Neutrophil (primary cell): ENCODE measurements at regions not wholly inside any gene's neighbourhood (a gene's known extent, or its start where the extent isn't known, plus 50 kb on each side); places are given as distances from the start of the nearest gene placed in this dataset.

ENCODE experiments used
- H3K27ac ChIP-seq: fragments of 200-600 bp; sonication (generic); 2 replicates; pipeline ENCODE4 v1.5.1; 2016; ENCODE audit warnings: mild to moderate bottlenecking, moderate library complexity
- H3K27me3 ChIP-seq: fragments of 200-600 bp; sonication (generic); 2 replicates; pipeline ENCODE4 v1.6.0; 2016; ENCODE audit warnings: mild to moderate bottlenecking
- H3K36me3 ChIP-seq: fragments of 200-600 bp; sonication (generic); 2 replicates; pipeline ENCODE4 v1.5.1; 2017
- H3K4me1 ChIP-seq, 2 experiments: fragments of 200-600 bp in 1 of 2; sonication (generic) in 1 of 2; 1 replicate in 1 of 2; 2 replicates in 1 of 2; pipeline versions ENCODE4 v1.5.1 to v1.6.1; 2013 to 2016; ENCODE audit warnings: low read depth in 1 of 2, low read length in 1 of 2, mild to moderate bottlenecking in 1 of 2, moderate library complexity in 1 of 2; ENCODE audit not compliant: control insufficient read depth in 1 of 2, insufficient read depth in 1 of 2
- H3K4me3 ChIP-seq, 2 experiments: fragments of 200-600 bp in 1 of 2; sonication (generic) in 1 of 2; 1 replicate in 1 of 2; 2 replicates in 1 of 2; pipeline ENCODE4 v1.5.1; 2013 to 2016; ENCODE audit warnings: low read depth in 1 of 2, low read length in 1 of 2, mild to moderate bottlenecking in 1 of 2, moderate library complexity in 1 of 2
- H3K9me3 ChIP-seq: fragments of 200-600 bp; sonication (generic); 2 replicates; pipeline ENCODE4 v1.5.1; 2016
- TF ChIP-seq, protein P1 (sequence below): fragments of 200-600 bp; sonication (generic); IDR thresholded peaks from 2 replicates; pipeline ENCODE4 v1.5.1; 2016; ENCODE audit warnings: antibody characterized with exemption

- TF ChIP-seq, protein P1, sequence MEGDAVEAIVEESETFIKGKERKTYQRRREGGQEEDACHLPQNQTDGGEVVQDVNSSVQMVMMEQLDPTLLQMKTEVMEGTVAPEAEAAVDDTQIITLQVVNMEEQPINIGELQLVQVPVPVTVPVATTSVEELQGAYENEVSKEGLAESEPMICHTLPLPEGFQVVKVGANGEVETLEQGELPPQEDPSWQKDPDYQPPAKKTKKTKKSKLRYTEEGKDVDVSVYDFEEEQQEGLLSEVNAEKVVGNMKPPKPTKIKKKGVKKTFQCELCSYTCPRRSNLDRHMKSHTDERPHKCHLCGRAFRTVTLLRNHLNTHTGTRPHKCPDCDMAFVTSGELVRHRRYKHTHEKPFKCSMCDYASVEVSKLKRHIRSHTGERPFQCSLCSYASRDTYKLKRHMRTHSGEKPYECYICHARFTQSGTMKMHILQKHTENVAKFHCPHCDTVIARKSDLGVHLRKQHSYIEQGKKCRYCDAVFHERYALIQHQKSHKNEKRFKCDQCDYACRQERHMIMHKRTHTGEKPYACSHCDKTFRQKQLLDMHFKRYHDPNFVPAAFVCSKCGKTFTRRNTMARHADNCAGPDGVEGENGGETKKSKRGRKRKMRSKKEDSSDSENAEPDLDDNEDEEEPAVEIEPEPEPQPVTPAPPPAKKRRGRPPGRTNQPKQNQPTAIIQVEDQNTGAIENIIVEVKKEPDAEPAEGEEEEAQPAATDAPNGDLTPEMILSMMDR = no peak
Observed at GRCh38 chr1:95504321-95504720, 270.3 kb downstream of the RWDD3 start.

DNA sequence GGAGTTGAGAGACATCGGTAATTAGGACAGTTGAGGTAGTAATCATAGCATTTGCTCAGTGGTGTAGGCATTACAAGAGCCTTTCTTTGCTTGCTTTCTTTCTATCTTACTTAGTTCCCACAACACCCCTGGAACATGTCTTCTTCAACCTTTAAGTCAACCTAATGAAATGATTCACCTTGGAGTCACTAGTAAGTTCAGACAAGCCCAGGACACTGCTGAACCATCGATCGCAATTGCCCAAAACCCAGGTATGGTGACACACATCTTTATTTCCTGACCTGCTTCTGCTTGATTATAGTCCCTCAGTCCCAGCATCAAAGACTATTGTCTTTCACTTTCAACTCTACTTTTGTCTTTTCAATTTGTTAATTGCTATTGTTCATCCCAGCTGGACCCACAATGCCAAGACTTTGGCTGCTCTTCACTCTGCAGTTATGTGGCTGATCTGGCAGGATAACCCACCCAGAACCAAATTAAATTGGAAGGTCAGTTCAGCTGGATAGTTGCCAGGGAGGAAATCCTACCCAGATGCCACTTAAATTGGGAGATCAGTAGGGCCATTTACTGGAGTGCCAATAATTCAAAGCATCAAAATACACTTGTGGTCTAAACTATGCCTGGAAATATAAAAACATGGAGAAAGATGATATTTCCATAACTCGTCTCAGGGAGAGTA, 272.9 kb downstream of the RWDD3 start:
- Histone ChIP-seq H3K4me3 (no peak overlapping the region), H3K27ac (no peak overlapping the region), H3K27me3 (no peaks in the 10 kb centered on the region), H3K36me3 (no peaks in the 10 kb centered on the region), H3K9me3 (no peaks in the 10 kb centered on the region), H3K4me1 (no peaks in the 10 kb centered on the region)
- TF ChIP-seq, protein P1 = no peak

More at GRCh38 chr1:95504321-95504720, 270.3 kb downstream of the RWDD3 start:
- Histone ChIP-seq H3K36me3 (no peaks in the 10 kb centered on the region), H3K27ac (no peak overlapping the region), H3K27me3 (no peaks in the 10 kb centered on the region), H3K4me3 (no peak overlapping the region), H3K9me3 (no peaks in the 10 kb centered on the region), H3K4me1 (no peaks in the 10 kb centered on the region)

- Histone ChIP-seq H3K4me3 (no peak overlapping the region), H3K4me1 (no peaks in the 10 kb centered on the region), H3K9me3 (no peaks in the 10 kb centered on the region), H3K27ac (no peak overlapping the region), H3K27me3 (no peaks in the 10 kb centered on the region), H3K36me3 (no peaks in the 10 kb centered on the region)
- TF ChIP-seq, protein P1 = no peak
Observed at GRCh38 chr1:95509989-95510388, 276.0 kb downstream of the RWDD3 start.

GRCh38 chr1:95512925-95513324, 278.9 kb downstream of the RWDD3 start:
- no peaks in the 10 kb centered on the region for H3K9me3 ChIP-seq
- H3K36me3 ChIP-seq = no peaks in the 10 kb centered on the region
- no peaks in the 10 kb centered on the region for H3K27me3 ChIP-seq
- TF ChIP-seq, protein P1 = no peak
- no peaks in the 10 kb centered on the region for H3K4me1 ChIP-seq
- H3K4me3 ChIP-seq = no peak overlapping the region
- no peak overlapping the region for H3K27ac ChIP-seq

GRCh38 chr1:95517506-95517905, 283.5 kb downstream of the RWDD3 start:
- Histone ChIP-seq H3K4me1 (no peaks in the 10 kb centered on the region), H3K9me3 (no peaks in the 10 kb centered on the region), H3K4me3 (no peak overlapping the region), H3K27ac (no peak overlapping the region), H3K27me3 (no peaks in the 10 kb centered on the region), H3K36me3 (no peaks in the 10 kb centered on the region)
- TF ChIP-seq, protein P1 = no peak
